ENCODE measurements at regions not wholly inside any gene's neighbourhood (a gene's known extent, or its start where the extent isn't known, plus 50 kb on each side); places are given as distances from the start of the nearest gene placed in this dataset.

DNA sequence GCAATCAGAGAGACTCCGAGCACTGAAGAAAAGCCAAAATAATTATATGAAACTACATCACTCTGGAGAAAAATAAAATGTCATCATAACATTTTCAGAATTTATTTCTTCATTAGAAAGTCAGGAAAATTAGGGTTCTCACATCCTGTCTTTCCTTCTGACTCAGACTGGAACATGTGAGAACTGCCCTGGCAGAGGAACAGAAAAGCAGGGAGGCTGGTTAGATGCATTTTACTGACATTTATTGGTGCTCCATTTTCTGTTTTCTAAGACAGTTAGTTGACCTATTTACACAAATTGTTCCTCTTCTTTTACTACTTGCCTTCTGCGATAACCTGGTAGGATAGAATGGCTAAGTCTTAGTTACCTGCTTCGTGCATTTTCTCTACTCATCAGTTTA, 58.6 kb upstream of the ANK3 start:
- TF ChIP-seq, protein P1, sequence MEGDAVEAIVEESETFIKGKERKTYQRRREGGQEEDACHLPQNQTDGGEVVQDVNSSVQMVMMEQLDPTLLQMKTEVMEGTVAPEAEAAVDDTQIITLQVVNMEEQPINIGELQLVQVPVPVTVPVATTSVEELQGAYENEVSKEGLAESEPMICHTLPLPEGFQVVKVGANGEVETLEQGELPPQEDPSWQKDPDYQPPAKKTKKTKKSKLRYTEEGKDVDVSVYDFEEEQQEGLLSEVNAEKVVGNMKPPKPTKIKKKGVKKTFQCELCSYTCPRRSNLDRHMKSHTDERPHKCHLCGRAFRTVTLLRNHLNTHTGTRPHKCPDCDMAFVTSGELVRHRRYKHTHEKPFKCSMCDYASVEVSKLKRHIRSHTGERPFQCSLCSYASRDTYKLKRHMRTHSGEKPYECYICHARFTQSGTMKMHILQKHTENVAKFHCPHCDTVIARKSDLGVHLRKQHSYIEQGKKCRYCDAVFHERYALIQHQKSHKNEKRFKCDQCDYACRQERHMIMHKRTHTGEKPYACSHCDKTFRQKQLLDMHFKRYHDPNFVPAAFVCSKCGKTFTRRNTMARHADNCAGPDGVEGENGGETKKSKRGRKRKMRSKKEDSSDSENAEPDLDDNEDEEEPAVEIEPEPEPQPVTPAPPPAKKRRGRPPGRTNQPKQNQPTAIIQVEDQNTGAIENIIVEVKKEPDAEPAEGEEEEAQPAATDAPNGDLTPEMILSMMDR (IDR thresholded peaks at IDR 0.05; ENCODE audit: borderline replicate concordance, insufficient read depth, low read depth, low read length), result no peak
- H3K4me3 ChIP-seq (ENCODE audit: low read depth, low read length), result no peak overlapping the region

DNA sequence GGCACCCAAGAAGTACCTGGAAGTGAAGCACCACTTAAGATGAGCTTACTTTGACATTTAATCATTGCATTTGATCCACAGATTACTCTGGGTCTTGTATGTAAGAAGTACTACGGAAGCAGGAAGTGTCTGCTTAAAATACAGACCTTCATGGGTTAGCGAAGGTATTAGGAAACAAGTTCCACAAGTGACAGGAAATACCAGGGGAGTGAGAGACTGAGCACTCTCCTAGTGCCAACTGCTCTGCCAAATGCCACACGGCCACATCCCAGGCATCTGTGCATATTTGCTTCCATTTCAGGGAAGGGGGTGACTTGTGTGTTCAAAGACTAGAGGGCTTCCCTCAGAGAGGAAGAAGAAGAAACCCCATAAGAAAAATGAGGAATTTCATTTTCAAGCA, 57.2 kb upstream of the ANK3 start:
- no peak overlapping the region for H3K4me3 ChIP-seq (ENCODE audit: low read depth, low read length)
- TF ChIP-seq, protein P1 (IDR thresholded peaks at IDR 0.05; ENCODE audit: borderline replicate concordance, insufficient read depth, low read depth, low read length), result no peak

DNA sequence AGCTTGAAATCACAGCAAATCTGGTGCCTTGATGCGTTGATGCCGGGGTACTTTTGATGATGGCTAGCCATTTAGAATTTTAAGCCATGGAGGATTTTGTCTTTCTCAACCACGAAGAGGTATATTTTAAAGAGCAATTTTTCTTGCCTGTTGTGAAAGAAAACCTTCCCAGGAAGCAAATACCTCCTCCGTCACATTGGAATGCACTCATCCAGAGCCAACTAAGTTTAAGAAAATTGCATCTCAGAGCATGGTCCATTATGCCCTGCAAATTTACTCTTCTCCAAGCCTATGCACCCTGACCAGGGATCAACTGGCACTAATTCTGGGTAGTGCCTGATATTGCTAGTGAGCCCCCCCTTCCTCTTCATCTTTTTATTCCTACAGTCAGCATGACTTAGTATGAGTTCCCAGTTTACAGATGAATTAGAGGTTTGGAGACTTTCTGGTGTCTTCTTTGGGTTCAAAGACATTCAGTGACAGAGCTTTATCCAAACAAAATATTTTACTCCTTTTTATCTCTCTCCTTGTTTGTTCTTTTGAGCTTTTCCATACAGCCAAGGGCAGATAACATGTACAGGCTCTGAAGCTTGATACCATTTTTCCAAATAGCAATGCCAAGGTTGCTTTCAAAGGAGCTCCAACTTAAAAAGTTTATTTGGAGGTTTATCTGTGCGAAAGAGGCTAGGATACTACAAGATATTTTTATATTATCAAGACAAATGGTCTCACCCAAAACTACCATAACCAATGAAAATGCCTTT, 56.6 kb upstream of the ANK3 start:
- no peak overlapping the region for H3K4me3 ChIP-seq (ENCODE audit: low read depth, low read length)
- TF ChIP-seq, protein P1 (IDR thresholded peaks at IDR 0.05; ENCODE audit: borderline replicate concordance, insufficient read depth, low read depth, low read length), result no peak

DNA sequence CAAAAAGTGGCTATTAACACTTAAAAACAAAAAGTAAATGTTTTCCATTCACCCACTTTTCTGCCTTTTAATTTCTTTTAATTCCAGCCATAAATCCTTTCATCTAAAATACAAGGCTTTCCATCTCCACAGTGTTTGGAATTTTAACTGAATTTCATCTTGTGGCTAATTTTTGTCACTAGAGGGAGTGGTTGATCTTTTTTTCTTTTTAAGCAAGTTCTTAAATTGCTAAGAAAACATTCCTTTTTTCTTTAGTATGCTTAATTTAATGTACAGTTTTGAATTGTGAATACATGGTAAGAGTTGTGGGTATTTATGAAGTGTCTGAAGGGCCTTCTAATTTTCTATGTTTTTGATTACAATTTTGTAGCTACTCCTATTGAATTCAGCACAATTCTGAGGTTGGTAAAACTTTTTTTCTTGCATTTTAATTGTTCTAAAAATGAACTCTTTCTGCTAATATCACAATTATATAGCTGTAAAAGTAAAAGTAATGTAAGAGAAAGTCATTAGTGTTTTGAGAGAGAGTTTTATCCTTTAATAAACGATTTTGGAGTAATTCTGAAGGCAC, 54.9 kb upstream of the ANK3 start:
- H3K4me3 ChIP-seq (ENCODE audit: low read depth, low read length), result no peak overlapping the region
- TF ChIP-seq, protein P1 (IDR thresholded peaks at IDR 0.05; ENCODE audit: borderline replicate concordance, insufficient read depth, low read depth, low read length), result no peak

DNA sequence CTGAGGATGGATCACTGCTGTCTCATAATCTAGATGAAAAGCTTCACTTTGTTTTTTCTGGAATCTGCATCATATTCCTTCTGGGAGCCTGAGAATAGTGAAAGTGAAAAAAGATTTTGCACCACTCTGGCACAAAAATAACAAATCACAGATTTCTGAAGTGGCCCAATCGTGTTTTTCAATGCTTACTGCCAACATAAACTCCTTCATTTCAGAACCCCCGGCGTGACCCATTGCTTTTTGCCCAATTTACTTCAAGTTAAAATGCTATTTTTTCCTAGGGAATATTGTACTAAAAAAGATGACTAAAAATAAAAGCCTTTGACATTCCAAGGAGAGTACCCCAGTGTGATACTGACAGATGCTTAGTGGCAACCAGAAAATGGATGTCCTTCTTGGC, 53.7 kb upstream of the ANK3 start:
- no peak overlapping the region for H3K4me3 ChIP-seq (ENCODE audit: low read depth, low read length)

DNA sequence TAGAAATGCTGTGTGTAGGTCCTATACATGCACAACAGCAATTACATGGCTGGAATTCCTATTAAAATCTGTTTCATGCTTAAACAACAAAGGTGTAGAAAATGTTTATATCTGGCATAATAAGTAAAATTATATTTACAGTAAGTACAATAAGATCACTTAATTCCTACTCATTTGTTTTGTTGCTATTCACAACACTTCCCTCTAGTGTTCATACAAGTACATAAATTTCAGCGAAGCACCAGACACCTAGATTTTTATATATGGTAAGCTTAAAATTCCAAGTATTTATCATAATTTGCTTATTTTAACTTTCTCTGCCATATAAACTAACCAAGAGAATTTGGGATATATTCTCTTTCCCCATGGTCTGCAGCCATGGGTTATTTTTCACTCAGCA, 51.8 kb upstream of the ANK3 start:
- TF ChIP-seq, protein P1 (IDR thresholded peaks at IDR 0.05; ENCODE audit: borderline replicate concordance, insufficient read depth, low read depth, low read length), result no peak
- H3K4me3 ChIP-seq (ENCODE audit: low read depth, low read length), result no peak overlapping the region

More for the DNA sequence above, 53.7 kb upstream of the ANK3 start:
- TF ChIP-seq, protein P1 (IDR thresholded peaks at IDR 0.05; ENCODE audit: borderline replicate concordance, insufficient read depth, low read depth, low read length), result no peak

DNA sequence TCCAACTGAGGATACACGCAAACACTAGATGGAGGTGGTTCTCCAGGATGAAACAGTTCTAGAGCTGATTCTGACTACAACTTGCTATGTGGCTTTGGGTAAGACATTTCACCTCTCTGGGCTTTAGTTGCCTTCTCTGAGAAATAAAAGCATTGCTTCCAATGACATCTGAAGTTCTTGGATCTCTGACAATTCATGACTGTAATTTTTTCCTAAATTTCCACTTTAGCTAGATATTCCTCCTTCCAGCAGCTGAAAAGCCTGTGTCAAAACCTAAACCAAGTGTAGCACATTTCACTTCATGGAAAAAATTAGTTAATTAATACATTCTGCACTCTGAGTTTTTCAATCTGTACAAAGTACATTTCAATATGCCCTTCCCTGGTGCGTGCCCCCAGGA, 50.0 kb upstream of the ANK3 start:
- no peak overlapping the region for H3K4me3 ChIP-seq (ENCODE audit: low read depth, low read length)
- TF ChIP-seq, protein P1 (IDR thresholded peaks at IDR 0.05; ENCODE audit: borderline replicate concordance, insufficient read depth, low read depth, low read length), result no peak

All from GM12875 (cell line).